ENCODE measurements at regions not wholly inside any gene's neighbourhood (a gene's known extent, or its start where the extent isn't known, plus 50 kb on each side); places are given as distances from the start of the nearest gene placed in this dataset.

DNA sequence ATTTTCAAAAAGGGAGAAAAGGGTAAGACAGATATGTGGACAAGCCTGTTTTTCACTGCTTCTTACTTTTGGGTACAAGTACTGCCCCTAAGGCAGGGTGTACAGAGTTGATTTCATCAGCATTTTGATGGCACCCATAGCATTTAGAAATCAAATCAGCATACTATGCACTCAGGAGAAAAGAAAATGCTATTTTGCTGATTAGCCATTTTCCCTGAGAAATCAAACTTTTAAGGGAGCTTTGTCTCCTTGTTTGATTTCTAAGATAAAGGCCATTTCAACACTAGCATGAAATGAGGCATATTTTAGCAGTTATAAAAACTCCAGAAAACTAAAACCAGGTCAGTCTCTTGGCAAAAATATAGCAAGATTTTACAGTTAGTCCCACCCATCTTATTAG, 2269.4 kb upstream of the WWC1 start:
- Histone ChIP-seq H3K4me3 (ENCODE audit: low read length) (no peak overlapping the region), H3K4me2 (ENCODE audit: low read length) (no peak overlapping the region), H3K9ac (ENCODE audit: low read length) (no peak overlapping the region), H3K27ac (ENCODE audit: low read length) (no peak overlapping the region), H3K27me3 (ENCODE audit: insufficient read depth, low read depth, low read length) (no peaks in the 10 kb centered on the region), H3K79me2 (replicated peaks; ENCODE audit: insufficient read depth, low read length) (no peaks in the 10 kb centered on the region), H3K9me3 (ENCODE audit: low read length) (no peaks in the 10 kb centered on the region), H2AFZ (ENCODE audit: low read depth, low read length) (no peak overlapping the region), H4K20me1 (ENCODE audit: insufficient read depth) (no peaks in the 10 kb centered on the region), H3K36me3 (ENCODE audit: insufficient read depth, low read length) (no peaks in the 10 kb centered on the region), H3K9me2 (ENCODE audit: insufficient read depth, low read length) (no peaks in the 10 kb centered on the region), H3F3A (ENCODE audit: insufficient read depth, low read length, poor library complexity, severe bottlenecking) (no peaks in the 10 kb centered on the region)
- TF ChIP-seq EZH2 (IDR thresholded peaks at IDR 0.05; ENCODE audit: borderline replicate concordance, insufficient read depth, low read length, poor library complexity, severe bottlenecking) = no peak
- TF ChIP-seq SMC3 (conservative IDR thresholded peaks at IDR 0.05; ENCODE audit: poor library complexity) = no peak
- TF ChIP-seq EP300 (conservative IDR thresholded peaks at IDR 0.05; ENCODE audit: poor library complexity, severe bottlenecking) = no peak
- TF ChIP-seq, protein P1, sequence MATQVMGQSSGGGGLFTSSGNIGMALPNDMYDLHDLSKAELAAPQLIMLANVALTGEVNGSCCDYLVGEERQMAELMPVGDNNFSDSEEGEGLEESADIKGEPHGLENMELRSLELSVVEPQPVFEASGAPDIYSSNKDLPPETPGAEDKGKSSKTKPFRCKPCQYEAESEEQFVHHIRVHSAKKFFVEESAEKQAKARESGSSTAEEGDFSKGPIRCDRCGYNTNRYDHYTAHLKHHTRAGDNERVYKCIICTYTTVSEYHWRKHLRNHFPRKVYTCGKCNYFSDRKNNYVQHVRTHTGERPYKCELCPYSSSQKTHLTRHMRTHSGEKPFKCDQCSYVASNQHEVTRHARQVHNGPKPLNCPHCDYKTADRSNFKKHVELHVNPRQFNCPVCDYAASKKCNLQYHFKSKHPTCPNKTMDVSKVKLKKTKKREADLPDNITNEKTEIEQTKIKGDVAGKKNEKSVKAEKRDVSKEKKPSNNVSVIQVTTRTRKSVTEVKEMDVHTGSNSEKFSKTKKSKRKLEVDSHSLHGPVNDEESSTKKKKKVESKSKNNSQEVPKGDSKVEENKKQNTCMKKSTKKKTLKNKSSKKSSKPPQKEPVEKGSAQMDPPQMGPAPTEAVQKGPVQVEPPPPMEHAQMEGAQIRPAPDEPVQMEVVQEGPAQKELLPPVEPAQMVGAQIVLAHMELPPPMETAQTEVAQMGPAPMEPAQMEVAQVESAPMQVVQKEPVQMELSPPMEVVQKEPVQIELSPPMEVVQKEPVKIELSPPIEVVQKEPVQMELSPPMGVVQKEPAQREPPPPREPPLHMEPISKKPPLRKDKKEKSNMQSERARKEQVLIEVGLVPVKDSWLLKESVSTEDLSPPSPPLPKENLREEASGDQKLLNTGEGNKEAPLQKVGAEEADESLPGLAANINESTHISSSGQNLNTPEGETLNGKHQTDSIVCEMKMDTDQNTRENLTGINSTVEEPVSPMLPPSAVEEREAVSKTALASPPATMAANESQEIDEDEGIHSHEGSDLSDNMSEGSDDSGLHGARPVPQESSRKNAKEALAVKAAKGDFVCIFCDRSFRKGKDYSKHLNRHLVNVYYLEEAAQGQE (IDR thresholded peaks at IDR 0.05; ENCODE audit: borderline replicate concordance) = no peak
- no peak for TF ChIP-seq MXI1 (conservative IDR thresholded peaks at IDR 0.05; ENCODE audit: poor library complexity, severe bottlenecking)
- TF ChIP-seq RAD21 (conservative IDR thresholded peaks at IDR 0.05) = no peak
- TF ChIP-seq, protein P2, sequence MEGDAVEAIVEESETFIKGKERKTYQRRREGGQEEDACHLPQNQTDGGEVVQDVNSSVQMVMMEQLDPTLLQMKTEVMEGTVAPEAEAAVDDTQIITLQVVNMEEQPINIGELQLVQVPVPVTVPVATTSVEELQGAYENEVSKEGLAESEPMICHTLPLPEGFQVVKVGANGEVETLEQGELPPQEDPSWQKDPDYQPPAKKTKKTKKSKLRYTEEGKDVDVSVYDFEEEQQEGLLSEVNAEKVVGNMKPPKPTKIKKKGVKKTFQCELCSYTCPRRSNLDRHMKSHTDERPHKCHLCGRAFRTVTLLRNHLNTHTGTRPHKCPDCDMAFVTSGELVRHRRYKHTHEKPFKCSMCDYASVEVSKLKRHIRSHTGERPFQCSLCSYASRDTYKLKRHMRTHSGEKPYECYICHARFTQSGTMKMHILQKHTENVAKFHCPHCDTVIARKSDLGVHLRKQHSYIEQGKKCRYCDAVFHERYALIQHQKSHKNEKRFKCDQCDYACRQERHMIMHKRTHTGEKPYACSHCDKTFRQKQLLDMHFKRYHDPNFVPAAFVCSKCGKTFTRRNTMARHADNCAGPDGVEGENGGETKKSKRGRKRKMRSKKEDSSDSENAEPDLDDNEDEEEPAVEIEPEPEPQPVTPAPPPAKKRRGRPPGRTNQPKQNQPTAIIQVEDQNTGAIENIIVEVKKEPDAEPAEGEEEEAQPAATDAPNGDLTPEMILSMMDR (IDR thresholded peaks at IDR 0.05; ENCODE audit: poor library complexity, severe bottlenecking) = no peak
- TF ChIP-seq TAF1 (IDR thresholded peaks at IDR 0.05; ENCODE audit: low read depth) = no peak
- TF ChIP-seq POLR2AphosphoS5 (IDR thresholded peaks at IDR 0.05) = no peak

DNA sequence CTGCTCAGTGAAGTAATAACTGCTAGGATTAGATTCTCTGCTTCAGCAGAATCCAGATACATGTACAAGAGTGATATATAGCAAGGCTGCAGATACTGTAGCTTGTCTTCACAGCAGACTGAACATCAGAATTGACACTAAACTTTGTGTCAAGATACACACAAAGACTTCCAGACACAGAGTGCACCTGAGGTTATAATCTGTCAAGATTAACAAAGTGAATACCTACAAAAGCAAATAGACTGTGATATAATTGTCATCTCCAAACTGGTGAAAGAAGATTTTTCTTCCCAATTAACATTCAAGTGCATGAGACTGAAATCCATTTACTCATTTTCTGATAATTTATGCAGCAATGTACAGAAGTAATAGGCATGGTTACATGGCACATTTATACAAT, 2266.5 kb upstream of the WWC1 start:
- peak; percentile 53 for TF ChIP-seq EP300 (conservative IDR thresholded peaks at IDR 0.05; ENCODE audit: poor library complexity, severe bottlenecking)
- TF ChIP-seq, protein P2 (IDR thresholded peaks at IDR 0.05; ENCODE audit: poor library complexity, severe bottlenecking) = no peak
- H3K9me2 ChIP-seq (ENCODE audit: insufficient read depth, low read length) = no peaks in the 10 kb centered on the region
- no peak overlapping the region for H3K27ac ChIP-seq (ENCODE audit: low read length)
- H3F3A ChIP-seq (ENCODE audit: insufficient read depth, low read length, poor library complexity, severe bottlenecking) = no peaks in the 10 kb centered on the region
- no peaks in the 10 kb centered on the region for H3K36me3 ChIP-seq (ENCODE audit: insufficient read depth, low read length)
- H3K27me3 ChIP-seq (ENCODE audit: insufficient read depth, low read depth, low read length) = no peaks in the 10 kb centered on the region
- no peaks in the 10 kb centered on the region for H3K9me3 ChIP-seq (ENCODE audit: low read length)
- H3K4me2 ChIP-seq (ENCODE audit: low read length) = no peak overlapping the region
- no peaks in the 10 kb centered on the region for H4K20me1 ChIP-seq (ENCODE audit: insufficient read depth)
- H2AFZ ChIP-seq (ENCODE audit: low read depth, low read length) = no peak overlapping the region
- H3K79me2 ChIP-seq (replicated peaks; ENCODE audit: insufficient read depth, low read length) = no peaks in the 10 kb centered on the region
- H3K4me3 ChIP-seq (ENCODE audit: low read length) = no peak overlapping the region
- no peak overlapping the region for H3K9ac ChIP-seq (ENCODE audit: low read length)
